Gastroesophageal sphincter (tissue), 3 donors: ENCODE measurements at regions not wholly inside any gene's neighbourhood (a gene's known extent, or its start where the extent isn't known, plus 50 kb on each side); places are given as distances from the start of the nearest gene placed in this dataset.

Experiments
- POLR2AphosphoS5 ChIP-seq: sonication (generic); formaldehyde crosslinking; IDR thresholded peaks from one replicate; pipeline ENCODE4 v1.6.1; 2017; ENCODE audit warnings: antibody characterized with exemption
- TF ChIP-seq, protein P1 (sequence below), 4 experiments: fragments of 200-600 bp in 2 of 4; fragments of 450-650 bp in 2 of 4; sonication (generic) in 1 of 4; IDR thresholded peaks; one replicate each; pipeline ENCODE4 v1.5.1; 2017 to 2019; ENCODE audit warnings: antibody characterized with exemption in 4 of 4, mild to moderate bottlenecking in 2 of 4, moderate library complexity in 2 of 4

DNA sequence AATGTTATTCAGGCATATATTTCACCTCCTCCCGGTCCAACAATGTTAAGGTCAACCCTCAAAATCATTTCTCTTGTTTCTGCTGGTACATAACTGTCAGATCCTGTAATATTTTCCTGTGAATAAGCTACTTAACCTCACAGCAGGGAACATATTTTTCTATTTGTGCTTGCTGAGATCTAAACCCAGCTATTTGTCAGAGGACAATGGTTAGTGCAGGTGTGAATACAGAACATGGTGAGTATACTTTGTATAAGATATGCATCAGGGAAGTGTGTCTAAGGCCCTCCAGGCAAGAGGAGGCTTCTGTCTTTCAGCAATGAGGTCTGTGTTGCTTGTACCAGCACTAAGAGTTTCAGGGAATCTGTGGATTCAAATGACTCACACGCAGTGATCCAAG lies 970.6 kb downstream of the NCAM2 start:
- TF ChIP-seq, protein P1, sequence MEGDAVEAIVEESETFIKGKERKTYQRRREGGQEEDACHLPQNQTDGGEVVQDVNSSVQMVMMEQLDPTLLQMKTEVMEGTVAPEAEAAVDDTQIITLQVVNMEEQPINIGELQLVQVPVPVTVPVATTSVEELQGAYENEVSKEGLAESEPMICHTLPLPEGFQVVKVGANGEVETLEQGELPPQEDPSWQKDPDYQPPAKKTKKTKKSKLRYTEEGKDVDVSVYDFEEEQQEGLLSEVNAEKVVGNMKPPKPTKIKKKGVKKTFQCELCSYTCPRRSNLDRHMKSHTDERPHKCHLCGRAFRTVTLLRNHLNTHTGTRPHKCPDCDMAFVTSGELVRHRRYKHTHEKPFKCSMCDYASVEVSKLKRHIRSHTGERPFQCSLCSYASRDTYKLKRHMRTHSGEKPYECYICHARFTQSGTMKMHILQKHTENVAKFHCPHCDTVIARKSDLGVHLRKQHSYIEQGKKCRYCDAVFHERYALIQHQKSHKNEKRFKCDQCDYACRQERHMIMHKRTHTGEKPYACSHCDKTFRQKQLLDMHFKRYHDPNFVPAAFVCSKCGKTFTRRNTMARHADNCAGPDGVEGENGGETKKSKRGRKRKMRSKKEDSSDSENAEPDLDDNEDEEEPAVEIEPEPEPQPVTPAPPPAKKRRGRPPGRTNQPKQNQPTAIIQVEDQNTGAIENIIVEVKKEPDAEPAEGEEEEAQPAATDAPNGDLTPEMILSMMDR (IDR thresholded peaks at IDR 0.05): no peak
- TF ChIP-seq POLR2AphosphoS5: no peak
